GM12873 (cell line): ENCODE measurements at regions not wholly inside any gene's neighbourhood (a gene's known extent, or its start where the extent isn't known, plus 50 kb on each side); places are given as distances from the start of the nearest gene placed in this dataset.

ENCODE experiments used
- CTCF ChIP-seq: IDR thresholded peaks from 2 replicates; pipeline ENCODE4 v1.5.1; 2012; ENCODE audit warnings: low read depth, mild to moderate bottlenecking, moderate library complexity, low read length, control low read depth; ENCODE audit not compliant: insufficient read depth; ENCODE audit errors: missing control alignments

GRCh38 chr18:42509750-42510415 lies 554.8 kb downstream of the PIK3C3 start:
- no peak for TF ChIP-seq CTCF

- no peak for TF ChIP-seq CTCF
These were observed 555.5 kb downstream of the PIK3C3 start for GRCh38 chr18:42510540-42510939.

- TF ChIP-seq CTCF: no peak
These were observed 558.4 kb downstream of the PIK3C3 start for GRCh38 chr18:42513441-42513840.

GRCh38 chr18:42514512-42514911 lies 559.5 kb downstream of the PIK3C3 start:
- TF ChIP-seq CTCF: no peak

- TF ChIP-seq CTCF: no peak
These were observed 562.9 kb downstream of the PIK3C3 start for GRCh38 chr18:42517896-42518295.

- no peak for TF ChIP-seq CTCF
These were observed 565.1 kb downstream of the PIK3C3 start for GRCh38 chr18:42520138-42520537.

- TF ChIP-seq CTCF: no peak
These were observed 570.9 kb downstream of the PIK3C3 start for GRCh38 chr18:42525905-42526304.

GRCh38 chr18:42527766-42528165 lies 572.7 kb downstream of the PIK3C3 start:
- no peak for TF ChIP-seq CTCF
